GM13977 (cell line): ENCODE measurements at regions not wholly inside any gene's neighbourhood (a gene's known extent, or its start where the extent isn't known, plus 50 kb on each side); places are given as distances from the start of the nearest gene placed in this dataset.

Experiments
- DNase-seq: peaks from one replicate; pipeline ENCODE4 v3.0.0; 2012; ENCODE audit warnings: low spot score
- CTCF ChIP-seq: IDR thresholded peaks from 2 replicates; pipeline ENCODE4 v1.5.1; 2012; ENCODE audit warnings: mild to moderate bottlenecking, control low read depth; ENCODE audit not compliant: insufficient read depth; ENCODE audit errors: extremely low read depth, missing control alignments
- in situ Hi-C: fragments of 300-500 bp; cut with MboI; formaldehyde crosslinking; loops from one replicate; pipeline ENCODE4 v1.12.0; 2022; ENCODE audit warnings: low sequenced_read_pairs, low pct_unique_long_range_greater_than_20kb, mixed read lengths, inconsistent platforms; ENCODE audit not compliant: unreplicated experiment

GRCh38 chr15:89385596-89386331 lies 51.1 kb upstream of the POLG start:
- TF ChIP-seq CTCF, result no peak
- in situ Hi-C loops, result no loop called here
- DNase-seq, result no peak
